Sigmoid colon (tissue), 6 donors: ENCODE measurements at regions not wholly inside any gene's neighbourhood (a gene's known extent, or its start where the extent isn't known, plus 50 kb on each side); places are given as distances from the start of the nearest gene placed in this dataset.
A peak's percentile ranks its signal among the peaks of the same experiment; 100 is the strongest.

Source experiments
- DNase-seq: peaks from one replicate; pipeline ENCODE4 v3.0.0-alpha.2; 2019
- H3K27ac ChIP-seq, 4 donors: fragments of 200-600 bp; sonication (generic); one replicate each; pipeline ENCODE4 v1.5.1; 2016 to 2019; ENCODE audit warnings: mild to moderate bottlenecking in 1 of 4
- H3K27me3 ChIP-seq, 3 donors: fragments of 200-600 bp; sonication (generic); one replicate each; pipeline ENCODE4 v1.5.1; 2019; ENCODE audit warnings: mild to moderate bottlenecking in 1 of 3
- H3K36me3 ChIP-seq, 4 donors: fragments of 200-600 bp; sonication (generic); one replicate each; pipeline ENCODE4 v1.5.1; 2016 to 2019
- H3K4me1 ChIP-seq, 4 donors: fragments of 200-600 bp; sonication (generic); one replicate each; pipeline ENCODE4 v1.5.1; 2017 to 2019
- H3K4me3 ChIP-seq, 4 donors: fragments of 200-600 bp; sonication (generic); one replicate each; pipeline ENCODE4 v1.5.1; 2017 to 2019; ENCODE audit warnings: mild to moderate bottlenecking in 2 of 4, moderate library complexity in 1 of 4
- H3K9me3 ChIP-seq, 4 donors: fragments of 200-600 bp in 3 of 4; sonication (generic) in 3 of 4; one replicate each; pipeline versions ENCODE4 v1.5.1 to v1.6.1; 2013 to 2019
- EP300 ChIP-seq, 4 donors: sonication (generic); formaldehyde crosslinking; IDR thresholded peaks; one replicate each; pipeline ENCODE4 v1.6.1; 2017; ENCODE audit warnings: antibody characterized with exemption in 4 of 4
- POLR2A ChIP-seq, 2 donors: fragments of 450-650 bp; IDR thresholded peaks; one replicate each; pipeline ENCODE4 v1.6.1; 2016; ENCODE audit warnings: antibody characterized with exemption in 2 of 2, mild to moderate bottlenecking in 2 of 2, moderate library complexity in 2 of 2
- POLR2AphosphoS5 ChIP-seq, 4 donors: sonication (generic); formaldehyde crosslinking; IDR thresholded peaks; one replicate each; pipeline ENCODE4 v1.6.1; 2017; ENCODE audit warnings: antibody characterized with exemption in 4 of 4
- WGBS, 2 donors: extraction: QIAGEN DNeasy Blood & Tissue Kit; methylation state at CpG; one replicate each; pipeline ENCODE4 v1.1.7; 2013; 5-methylcytosine and 5-hydroxymethylcytosine counted together
- intact Hi-C: fragments of 100-400 bp; cut with DNase I; formaldehyde crosslinking; loops from one replicate; pipeline ENCODE4 v1.15.1; 2023
- TF ChIP-seq, protein P1 (sequence below), 4 experiments: fragments of 450-650 bp in 3 of 4; fragments of 200-600 bp in 1 of 4; IDR thresholded peaks; one replicate each; pipeline ENCODE4 v1.5.1; 2016 to 2019; ENCODE audit warnings: antibody characterized with exemption in 4 of 4, mild to moderate bottlenecking in 3 of 4, moderate library complexity in 2 of 4
- donor health status: healthy with polysubstance abuse.
- donor health status: healthy.

GRCh38 chr20:47929368-47930115, 144.3 kb upstream of the SULF2 start:
- TF ChIP-seq EP300 (IDR thresholded peaks at IDR 0.05) (no peak), POLR2A (IDR thresholded peaks at IDR 0.05) (no peak), POLR2AphosphoS5 (IDR thresholded peaks at IDR 0.05) (no peak)
- TF ChIP-seq, protein P1, sequence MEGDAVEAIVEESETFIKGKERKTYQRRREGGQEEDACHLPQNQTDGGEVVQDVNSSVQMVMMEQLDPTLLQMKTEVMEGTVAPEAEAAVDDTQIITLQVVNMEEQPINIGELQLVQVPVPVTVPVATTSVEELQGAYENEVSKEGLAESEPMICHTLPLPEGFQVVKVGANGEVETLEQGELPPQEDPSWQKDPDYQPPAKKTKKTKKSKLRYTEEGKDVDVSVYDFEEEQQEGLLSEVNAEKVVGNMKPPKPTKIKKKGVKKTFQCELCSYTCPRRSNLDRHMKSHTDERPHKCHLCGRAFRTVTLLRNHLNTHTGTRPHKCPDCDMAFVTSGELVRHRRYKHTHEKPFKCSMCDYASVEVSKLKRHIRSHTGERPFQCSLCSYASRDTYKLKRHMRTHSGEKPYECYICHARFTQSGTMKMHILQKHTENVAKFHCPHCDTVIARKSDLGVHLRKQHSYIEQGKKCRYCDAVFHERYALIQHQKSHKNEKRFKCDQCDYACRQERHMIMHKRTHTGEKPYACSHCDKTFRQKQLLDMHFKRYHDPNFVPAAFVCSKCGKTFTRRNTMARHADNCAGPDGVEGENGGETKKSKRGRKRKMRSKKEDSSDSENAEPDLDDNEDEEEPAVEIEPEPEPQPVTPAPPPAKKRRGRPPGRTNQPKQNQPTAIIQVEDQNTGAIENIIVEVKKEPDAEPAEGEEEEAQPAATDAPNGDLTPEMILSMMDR (IDR thresholded peaks at IDR 0.05) = no peak
- peak overlapping the region in 2 of 4 donors; percentile 29 to 79 for H3K27ac ChIP-seq
- no peak overlapping the region for H3K4me3 ChIP-seq
- no peaks in the 10 kb centered on the region for H3K36me3 ChIP-seq
- no peak for DNase-seq
- no peaks in the 10 kb centered on the region for H3K9me3 ChIP-seq
- 79 to 84% methylated on average over 6 of the region's 6 CpGs for WGBS, 2 donors
- no peaks in the 10 kb centered on the region for H3K4me1 ChIP-seq
- no peaks in the 10 kb centered on the region for H3K27me3 ChIP-seq
- intact Hi-C loops = no loop called here

DNA sequence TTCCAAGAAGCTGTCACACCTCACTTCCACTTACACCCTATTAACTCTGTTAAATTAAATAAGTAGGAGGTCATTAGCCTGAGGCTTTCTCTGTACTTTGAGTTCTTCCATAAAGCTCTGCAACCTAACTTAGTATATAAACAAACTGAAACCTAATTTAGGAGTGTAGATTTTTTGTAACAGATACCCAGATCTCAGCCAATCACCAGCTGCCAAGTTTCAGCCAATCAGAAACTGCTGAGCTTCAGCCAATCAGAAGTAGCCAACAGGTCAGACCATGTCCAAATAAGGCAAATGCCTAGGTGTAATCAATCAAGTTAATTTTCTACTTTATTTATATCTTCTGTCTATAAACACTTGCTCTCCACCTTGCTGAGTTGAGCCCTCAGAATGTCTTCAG, 142.7 kb upstream of the SULF2 start:
- TF ChIP-seq, protein P1 (IDR thresholded peaks at IDR 0.05) = no peak
- TF ChIP-seq POLR2AphosphoS5 (IDR thresholded peaks at IDR 0.05) = no peak
- no peak for TF ChIP-seq POLR2A (IDR thresholded peaks at IDR 0.05)
- no peak for TF ChIP-seq EP300 (IDR thresholded peaks at IDR 0.05)
- Histone ChIP-seq H3K27ac (peak overlapping the region in 1 of 4 donors; percentile 79), H3K9me3 (no peaks in the 10 kb centered on the region), H3K27me3 (no peaks in the 10 kb centered on the region), H3K4me1 (no peaks in the 10 kb centered on the region), H3K4me3 (no peak overlapping the region), H3K36me3 (no peaks in the 10 kb centered on the region)
- intact Hi-C loops = no loop called here
- DNase-seq = no peak

DNA sequence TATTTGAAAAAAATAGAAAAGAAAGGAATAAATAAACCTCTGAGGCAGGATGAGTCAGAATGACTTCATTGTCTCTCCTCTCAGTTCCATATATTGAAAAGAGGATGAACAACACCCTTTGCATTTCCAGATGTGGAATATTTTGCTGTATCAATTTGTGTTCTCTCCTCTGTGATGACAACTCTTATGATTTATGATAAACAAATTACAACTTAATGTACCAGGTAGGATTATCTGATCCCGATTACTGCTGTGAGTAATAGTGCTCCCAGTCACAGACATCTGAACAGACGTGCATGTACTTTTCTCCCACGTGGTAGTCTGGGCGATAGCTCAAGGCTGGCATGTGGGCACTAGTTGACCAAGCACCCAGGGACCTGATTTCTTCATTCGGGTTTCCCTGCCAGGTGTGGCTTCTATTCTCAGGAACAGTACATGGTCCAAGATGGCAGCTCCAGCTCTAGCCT, 142.1 kb upstream of the SULF2 start:
- Histone ChIP-seq H3K27me3 (no peaks in the 10 kb centered on the region), H3K4me3 (no peak overlapping the region), H3K36me3 (no peaks in the 10 kb centered on the region), H3K4me1 (peaks cover 0 to under 1% (median 0%) of the 10 kb centered on the region in 4 donors), H3K9me3 (no peaks in the 10 kb centered on the region), H3K27ac (peak overlapping the region in 1 of 4 donors; percentile 79)
- intact Hi-C loops = no loop called here
- TF ChIP-seq POLR2A (IDR thresholded peaks at IDR 0.05) (no peak), EP300 (IDR thresholded peaks at IDR 0.05) (no peak), POLR2AphosphoS5 (IDR thresholded peaks at IDR 0.05) (no peak)
- TF ChIP-seq, protein P1 (IDR thresholded peaks at IDR 0.05) = no peak
- DNase-seq = no peak
- WGBS, 2 donors = 91% methylated on average over 5 of the region's 5 CpGs

DNA sequence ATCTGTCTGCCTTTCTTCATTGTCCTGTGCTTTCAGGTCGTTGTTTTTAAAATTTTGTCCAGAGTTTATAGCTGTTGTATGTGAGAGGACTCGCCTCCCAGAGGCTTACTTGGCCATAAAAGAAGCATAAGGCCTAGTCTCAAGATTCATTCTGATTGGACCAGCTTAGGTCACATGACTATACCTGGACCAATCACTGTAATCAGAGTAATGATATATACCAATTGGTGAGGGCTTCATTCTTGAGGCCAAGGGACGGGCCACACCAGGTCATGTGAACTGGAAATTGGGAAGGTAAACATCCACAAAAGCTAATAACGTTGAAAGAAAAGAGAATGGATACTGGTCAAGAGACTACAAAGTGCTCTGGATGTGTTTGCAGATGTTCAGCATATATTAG, 141.4 kb upstream of the SULF2 start:
- DNase-seq = no peak
- Histone ChIP-seq H3K4me1 (peaks cover 0 to 5% (median 2%) of the 10 kb centered on the region in 4 donors), H3K36me3 (no peaks in the 10 kb centered on the region), H3K4me3 (no peak overlapping the region), H3K27ac (peak overlapping the region in 1 of 4 donors; percentile 79), H3K9me3 (no peaks in the 10 kb centered on the region), H3K27me3 (no peaks in the 10 kb centered on the region)
- intact Hi-C loops = no loop called here
- 68 to 85% methylated on average over 4 of the region's 4 CpGs for WGBS, 2 donors
- TF ChIP-seq POLR2AphosphoS5 (IDR thresholded peaks at IDR 0.05) = no peak
- no peak for TF ChIP-seq EP300 (IDR thresholded peaks at IDR 0.05)
- TF ChIP-seq, protein P1 (IDR thresholded peaks at IDR 0.05) = no peak
- TF ChIP-seq POLR2A (IDR thresholded peaks at IDR 0.05) = no peak
